GM19395 (cell line): ENCODE measurements at regions not wholly inside any gene's neighbourhood (a gene's known extent, or its start where the extent isn't known, plus 50 kb on each side); places are given as distances from the start of the nearest gene placed in this dataset.
A peak's percentile ranks its signal among the peaks of the same experiment; 100 is the strongest.

Experiments used
- ATAC-seq: cut with Tn5 transposase; IDR thresholded peaks from one replicate; pipeline ENCODE4 v1.9.1; 2021; ENCODE audit warnings: mild to moderate bottlenecking, moderate library complexity; ENCODE audit not compliant: unreplicated experiment

DNA sequence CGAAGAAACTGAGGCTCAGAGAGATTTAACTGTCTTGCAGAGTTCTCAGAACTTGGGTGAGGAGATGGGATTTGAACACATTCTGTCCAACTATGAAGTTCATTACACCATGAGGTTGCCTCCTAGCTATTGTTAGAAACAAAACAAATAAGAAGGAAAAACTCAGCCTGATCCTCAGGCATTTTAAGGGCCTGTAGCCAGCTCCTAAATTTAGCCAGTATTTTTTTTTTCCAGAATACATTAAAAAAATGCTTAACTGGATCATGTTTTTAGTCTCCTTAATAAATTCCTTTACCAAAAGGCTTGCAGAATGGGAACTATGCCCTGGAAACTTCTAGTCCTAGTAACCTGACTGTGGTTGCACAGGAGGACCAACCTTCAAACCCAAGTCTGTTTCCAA is 212.0 kb downstream of the CSNK2A3 start:
- no peak for ATAC-seq

DNA sequence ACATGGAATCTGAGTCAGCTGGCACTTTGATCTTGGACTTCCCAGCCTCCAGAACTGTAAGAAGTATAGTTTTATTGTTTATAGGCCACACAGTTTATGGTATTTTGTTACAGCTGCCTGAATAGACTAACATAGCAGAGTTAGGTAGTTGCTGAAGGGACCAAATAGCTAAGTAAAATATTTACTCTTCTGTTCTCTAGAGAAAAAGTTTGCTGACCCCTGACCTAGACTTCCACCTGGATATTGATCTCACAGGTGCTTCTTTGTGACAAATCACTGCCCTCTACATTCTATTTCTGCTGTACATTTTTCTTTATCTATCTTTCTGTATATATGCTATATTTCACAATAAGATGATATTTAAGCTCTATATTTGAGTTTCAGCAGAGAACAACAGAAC is 212.5 kb downstream of the CSNK2A3 start:
- ATAC-seq, result no peak

DNA sequence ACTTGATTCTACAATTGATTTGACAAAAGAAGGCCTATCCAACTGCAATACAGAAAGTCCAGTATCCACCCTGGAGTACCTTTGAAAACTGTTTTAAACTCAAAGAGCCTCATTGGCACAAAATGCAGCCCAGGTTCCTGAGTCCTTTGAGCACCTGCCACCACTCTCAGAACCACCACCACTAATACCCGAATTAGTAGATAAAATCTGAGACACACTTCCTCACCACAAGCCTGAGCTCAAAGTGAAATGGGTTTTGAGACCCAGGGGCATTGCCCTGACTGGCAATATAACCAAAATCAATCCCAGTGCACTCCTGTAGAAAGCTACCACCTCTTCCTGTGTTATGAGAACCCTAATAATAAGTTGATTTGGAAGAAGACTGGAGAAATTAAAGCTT is 215.7 kb downstream of the CSNK2A3 start:
- no peak for ATAC-seq

DNA sequence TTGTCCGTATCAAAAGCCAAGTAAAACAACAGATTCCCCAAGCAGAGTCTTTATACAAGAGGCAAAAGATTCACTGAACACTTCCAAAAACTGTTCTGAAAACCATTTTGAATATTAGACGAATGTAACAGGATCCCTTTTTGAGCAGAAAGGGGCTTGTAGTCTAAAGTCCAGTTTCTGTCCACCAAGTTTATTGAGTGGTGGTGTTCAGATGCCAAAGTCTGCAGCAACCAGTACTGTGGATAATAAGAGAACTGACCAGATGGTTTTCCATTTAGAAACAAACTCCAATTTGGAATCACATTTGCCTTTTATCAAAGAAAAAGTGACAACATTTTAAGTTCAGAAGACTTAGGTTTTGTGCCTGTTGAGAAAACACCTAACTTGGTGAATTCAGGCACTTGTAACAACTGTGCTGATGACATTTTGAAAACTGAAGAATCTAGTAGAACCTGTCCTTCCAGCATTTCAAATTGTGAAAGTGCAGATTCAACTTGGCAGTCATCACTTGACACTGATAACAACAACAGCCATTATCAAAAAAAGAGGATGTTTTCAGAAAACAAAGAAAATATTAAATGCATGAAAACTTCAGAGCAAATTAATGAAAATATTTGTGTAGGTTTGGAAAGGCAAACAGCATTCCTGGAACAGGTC is 217.1 kb downstream of the CSNK2A3 start:
- ATAC-seq, result no peak

DNA sequence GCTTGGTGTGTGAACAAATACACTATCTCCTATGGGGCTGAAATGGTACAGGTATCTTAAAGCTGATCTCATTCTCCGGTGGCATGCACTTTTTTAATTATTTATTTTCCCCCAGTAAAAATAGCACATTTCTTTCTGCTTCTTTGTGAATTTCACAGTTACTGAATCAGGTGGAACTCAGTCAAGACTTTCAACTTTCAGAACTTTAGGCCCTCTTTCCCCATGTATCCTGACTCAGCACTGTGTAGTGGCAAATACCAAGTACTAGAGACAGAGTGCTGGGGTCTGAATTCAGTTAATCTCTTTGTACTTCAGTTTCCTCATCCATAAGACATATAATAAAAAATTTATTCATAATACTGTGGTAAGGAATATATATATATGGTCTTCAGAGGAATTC is 223.9 kb downstream of the CSNK2A3 start:
- no peak for ATAC-seq

DNA sequence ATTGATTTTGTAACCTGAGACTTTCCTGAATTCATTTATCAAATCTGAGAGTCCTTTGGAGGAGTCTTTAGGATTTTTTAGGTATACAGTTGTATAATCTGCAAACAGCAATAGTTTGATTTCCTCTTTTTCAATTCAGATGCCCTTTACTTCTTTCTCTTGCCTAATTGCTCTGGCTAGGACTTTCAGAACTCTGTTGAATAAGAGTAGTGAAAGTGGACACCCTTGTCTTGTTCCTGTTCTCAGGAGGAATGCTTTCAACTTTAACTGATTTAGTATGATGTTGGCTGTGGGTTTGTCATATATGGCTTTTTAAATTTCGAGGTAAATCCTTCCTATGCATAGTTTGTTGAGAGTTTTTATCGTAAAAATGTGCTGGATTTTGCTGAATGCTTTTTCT is 227.4 kb downstream of the CSNK2A3 start:
- no peak for ATAC-seq

DNA sequence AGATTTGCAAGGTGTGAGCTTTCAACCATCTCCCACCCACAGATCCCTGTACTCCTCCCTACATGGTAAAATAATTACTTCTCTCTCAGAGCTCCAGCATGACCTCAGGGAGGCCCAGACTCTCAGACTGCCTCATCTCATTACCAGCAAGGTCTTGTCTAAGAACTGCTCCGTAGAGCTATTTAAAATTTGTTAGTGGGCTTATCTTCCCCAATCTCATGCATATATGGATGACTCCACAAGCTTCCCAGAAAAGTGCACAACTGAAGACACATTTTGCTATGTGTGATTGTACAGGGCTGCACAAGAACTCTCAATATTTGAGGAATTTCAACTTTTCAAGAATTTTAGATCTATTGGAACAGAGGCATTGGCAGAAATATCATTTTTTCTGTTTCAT is 230.3 kb downstream of the CSNK2A3 start:
- ATAC-seq, result no peak

DNA sequence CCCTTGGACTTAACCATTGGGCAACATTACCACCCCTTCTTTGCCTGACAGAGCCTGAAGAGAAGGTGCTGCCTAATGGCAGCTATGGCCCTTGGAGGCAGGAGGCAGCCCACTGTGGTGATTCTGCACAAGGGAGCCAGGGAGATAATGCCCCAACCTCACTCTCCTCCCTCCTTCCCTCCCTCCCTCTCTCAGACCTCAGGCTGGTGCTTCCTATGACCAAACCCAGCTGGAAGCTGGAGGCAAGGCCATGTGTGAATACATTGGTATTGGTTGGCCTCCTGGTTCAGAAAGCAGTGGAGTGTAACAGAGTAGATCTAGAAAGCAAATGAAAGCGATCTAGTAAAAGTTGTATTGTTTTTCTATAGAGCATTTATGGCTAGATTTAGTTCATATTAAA is 233.1 kb downstream of the CSNK2A3 start:
- ATAC-seq, result no peak

DNA sequence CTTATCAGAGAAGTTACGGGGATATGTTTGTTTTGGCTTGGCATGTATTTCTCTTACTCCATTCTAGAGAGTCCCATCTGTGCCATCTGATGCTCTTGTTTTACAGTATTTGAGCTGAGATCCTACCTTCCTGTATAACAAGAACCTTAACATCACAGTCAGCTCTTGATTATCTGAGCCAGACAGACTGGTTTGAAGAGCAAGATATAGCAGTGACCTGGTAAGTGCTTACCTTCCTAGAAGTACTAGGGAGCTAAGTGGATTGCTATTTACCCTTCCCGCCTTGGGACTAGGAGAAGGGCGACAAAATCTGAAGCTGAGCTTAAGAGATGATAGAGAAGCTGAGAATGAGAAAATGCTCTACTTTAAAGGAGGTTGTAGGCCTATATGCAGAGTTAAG is 235.3 kb downstream of the CSNK2A3 start:
- no peak for ATAC-seq

DNA sequence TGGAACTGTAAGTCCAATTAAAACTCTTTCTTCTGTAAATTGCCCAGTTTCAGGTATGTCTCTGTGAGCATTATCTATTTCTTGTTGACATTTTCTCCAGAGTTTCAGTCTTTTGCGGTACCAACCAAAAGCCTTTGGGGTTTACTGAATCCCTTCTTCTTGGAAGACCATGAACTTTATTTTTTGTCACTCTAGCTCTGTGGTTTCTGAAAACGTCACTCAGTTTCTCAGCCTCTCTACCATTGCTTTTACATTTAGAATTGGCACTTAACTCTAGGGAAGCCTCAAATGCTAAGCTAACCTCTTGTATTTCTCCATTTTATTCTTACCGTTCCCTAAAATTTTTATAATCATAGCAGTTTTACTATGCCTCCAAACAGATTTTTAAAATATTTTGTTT is 237.6 kb downstream of the CSNK2A3 start:
- ATAC-seq, result no peak

DNA sequence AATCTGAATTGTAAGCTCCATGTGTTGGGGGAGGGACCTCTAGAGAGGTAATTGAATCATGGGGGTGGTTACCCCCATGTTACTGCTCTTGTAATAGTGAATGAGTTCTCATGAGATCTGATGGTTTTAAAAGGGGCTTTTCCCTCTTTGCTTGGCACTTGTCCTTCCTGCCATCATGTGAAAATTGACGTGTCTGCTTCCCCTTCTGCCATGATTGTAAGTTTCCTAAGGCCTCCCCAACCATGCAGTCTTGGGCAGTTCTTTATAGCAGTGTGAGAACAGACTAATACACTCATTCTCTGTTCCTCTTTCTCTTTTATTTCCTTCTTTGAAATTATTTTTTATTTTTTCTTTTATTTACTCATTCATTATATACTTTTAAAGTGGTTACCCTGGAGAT is 239.4 kb downstream of the CSNK2A3 start:
- no peak for ATAC-seq

DNA sequence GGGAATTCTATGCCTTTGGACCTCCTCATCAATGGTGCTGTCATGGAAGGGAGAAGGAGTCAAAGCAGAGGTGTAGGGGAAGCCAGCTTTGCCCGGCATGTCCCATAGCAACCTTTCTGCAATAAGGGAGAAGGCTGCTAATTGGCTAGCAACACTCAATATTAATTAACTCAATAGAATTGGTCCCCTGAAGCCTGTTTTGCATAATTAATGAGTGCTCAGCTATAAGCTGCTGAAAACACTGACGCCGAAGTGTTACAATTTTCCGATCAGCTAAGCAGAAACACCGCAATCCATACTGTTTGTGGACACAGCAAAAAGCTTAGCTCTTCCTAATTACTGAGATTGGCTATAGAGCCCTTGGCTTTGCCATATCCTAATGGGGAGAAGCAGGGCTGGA is 245.0 kb downstream of the CSNK2A3 start:
- no peak for ATAC-seq

DNA sequence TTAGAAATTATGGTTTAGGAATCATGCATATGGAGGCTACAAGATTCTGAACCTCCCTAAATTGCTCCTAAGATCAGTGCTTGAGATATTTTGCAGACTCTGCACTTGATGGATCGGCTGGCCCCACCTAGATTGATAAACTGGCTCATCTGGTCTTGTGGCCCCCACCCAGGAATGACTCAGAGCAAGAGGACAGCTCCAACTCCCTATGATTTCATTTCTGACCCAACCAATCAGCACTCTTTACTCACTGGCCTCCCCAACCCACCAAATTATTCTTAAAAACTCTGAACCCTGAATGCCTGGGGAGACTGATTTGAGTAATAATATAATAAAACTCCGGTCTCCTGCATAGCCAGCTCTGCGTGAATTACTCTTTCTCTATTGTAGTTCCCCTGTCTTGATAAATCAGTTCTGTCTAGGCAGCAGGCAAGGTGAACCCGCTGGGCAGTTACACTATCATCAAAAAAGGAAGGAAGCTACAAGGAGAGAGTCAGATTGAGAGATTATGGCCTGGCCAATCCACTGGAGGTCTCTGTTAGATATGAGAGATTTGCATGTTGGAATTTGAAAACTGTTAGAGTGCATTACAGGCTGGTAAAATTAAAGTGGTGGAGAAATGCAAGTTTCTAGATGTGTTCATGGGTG is 245.8 kb downstream of the CSNK2A3 start:
- no peak for ATAC-seq

DNA sequence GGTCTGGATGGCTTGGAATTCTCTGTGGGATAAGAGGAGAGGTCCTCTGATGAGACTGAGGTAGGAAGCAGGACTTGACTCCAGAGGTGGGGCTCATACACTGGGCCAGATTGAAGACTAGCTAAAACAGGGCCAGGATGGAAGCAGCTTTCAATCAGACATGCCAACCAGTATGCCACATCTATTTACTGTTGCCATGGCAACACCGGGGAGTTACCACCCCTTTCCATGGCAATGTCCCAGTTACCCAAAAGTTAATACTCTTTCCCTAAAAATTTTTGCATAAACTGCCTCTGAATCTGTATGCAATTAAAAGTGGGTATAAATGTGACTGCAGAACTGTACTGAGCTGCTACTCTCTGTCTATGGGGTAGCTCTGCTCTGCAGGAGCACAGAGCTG is 247.5 kb upstream of the ZBED5 start:
- no peak for ATAC-seq

DNA sequence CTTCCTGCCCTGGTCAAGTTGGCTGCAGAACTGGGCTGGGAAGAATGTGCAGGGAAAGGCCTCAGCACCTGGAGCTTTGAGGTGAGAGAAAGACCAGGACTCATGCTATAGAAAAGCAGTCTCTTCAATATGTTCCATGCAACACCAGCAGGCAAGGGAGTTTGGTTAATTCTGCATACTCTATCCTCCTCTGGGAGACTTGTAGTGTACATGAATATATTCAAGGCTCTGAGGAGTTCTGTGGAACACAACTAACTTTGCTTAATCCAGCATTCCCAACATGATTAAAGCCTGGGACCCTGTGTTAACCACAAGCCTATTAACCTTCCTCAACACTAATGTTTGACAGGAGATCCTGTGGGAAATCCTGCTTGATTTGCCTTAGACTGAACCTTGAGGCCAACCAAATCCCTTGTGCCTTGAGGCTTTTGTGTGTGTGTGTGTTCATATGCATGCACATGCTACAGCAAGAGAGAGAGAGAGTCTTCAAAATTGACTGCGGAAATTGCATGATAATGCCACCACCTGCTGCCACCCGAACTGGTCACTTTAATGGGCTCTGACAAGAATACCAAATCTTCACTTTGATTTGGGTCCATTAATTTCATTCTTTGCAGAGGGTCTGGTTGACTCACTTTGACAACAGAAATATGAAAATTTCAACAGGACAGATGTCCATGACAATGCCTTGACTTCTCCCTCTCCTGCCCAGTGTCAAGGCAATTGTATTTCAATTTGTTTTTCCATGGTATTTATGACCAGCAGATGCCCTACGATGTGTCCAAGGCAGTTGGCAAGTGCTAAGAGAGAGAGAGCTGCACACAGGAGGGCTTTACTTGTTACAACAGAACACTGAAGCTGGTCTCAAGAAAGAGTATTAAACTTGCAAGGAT is 238.2 kb upstream of the ZBED5 start:
- no peak for ATAC-seq

DNA sequence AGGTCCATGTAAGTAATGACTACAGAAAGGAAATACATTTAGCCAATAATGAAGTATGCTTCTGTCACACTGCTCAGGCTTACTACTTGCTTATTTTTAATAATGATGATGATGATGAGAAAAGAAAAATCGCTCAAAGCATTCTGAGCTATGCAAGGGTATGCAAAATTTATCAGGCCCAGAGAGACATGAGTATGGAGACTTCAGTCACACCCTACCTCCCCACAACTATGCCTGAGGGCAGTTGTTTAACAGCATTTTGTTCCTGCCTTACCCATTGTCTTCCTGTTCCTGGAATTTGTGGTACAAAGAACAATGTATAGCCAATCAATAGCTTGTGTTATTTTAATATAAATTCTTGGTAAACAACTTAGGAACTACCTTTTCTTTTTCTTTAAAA is 232.6 kb upstream of the ZBED5 start:
- ATAC-seq, result no peak

DNA sequence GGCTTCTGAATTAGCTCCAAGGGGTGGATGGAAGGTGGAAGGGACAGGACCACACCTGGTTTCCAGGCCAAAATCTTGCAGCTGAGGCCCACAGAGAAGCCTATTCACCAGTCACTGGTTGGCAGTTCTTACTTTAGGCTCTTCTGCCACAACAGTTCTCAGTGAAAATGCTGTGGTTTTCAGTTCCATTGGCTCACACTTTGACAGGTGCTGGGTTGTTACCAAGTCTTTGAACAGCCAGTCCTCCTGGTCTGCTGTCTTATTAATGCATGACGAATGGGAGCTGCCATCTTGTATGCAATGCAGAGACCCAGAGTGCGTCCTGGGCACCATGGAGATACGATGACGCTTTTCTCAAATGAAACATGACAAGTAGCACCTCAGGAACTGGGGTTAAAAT is 232.0 kb upstream of the ZBED5 start:
- ATAC-seq, result peak; percentile 70

DNA sequence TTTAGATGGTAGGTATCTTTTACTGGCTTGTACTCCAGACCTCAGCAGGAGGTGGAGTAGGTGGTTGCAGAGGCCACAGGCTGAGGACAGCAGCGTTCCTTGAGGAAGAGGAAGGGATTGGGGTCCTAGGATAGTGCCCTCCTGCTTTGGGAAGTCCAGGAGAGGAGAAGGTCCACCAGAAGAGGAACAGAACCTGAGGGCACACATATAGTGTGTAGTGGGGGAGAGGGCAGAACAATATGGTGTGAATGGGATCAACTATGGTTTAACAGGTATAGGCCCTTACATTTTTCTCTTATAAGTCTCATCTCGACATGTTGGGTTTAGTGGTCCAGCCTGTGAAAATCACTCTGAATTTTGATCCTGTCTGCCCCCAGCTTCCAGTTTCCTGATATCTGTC is 229.1 kb upstream of the ZBED5 start:
- ATAC-seq, result no peak

DNA sequence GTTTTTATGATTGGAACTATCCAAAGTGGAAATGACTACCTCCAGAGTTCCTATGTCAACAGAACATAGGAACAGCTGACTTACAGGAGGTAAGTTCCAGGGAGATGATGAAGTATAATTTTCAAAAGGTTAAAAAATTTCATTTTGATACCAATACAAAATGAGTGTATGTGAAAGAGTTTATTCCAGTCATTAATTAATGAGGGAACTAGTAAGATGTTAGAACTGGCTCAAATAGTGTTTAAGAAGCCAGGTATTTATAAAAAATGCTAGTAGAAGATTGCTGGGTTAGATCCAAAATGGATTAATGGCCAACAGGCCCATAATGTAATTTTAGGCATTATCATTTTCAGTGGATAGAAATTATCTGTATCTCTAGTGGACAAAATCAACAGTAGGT is 227.7 kb upstream of the ZBED5 start:
- no peak for ATAC-seq

DNA sequence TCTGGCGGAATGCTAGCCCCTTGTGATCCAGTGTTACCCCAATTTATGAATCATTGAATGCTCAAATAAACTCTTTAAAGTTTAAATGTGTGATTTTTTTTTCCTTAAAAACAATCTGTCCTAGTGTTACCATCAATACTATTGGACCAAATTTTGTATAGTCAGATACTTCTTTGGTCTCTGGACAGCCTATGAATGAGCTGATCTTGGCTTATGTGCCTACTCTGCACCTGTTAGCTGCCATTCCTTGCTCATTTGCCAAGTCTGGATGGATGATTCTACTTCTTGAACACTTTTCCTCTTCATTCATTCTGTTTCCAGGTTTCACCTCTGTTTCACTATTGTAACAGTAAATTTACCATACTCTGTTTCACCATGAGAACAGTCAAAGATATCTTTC is 226.5 kb upstream of the ZBED5 start:
- no peak for ATAC-seq

DNA sequence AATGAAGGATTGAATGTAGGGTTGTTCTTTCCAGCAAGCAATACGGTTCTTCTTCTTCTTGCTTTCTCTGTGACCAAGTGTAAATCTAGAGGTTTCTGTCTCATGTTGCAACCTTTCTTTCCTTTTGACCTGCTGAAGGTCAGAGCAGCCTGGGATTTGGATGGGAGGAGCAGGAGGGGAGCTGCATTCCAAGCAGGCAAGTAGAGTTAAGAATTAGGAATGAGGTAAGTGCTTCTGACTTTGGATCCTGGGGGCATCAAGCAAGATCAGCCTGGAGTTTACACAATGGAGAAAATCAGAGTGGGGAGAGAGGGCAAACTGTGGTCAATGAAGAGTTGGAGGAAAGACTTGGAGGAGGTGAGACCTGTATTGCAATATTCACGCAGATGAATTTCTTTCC is 225.6 kb upstream of the ZBED5 start:
- ATAC-seq, result no peak

DNA sequence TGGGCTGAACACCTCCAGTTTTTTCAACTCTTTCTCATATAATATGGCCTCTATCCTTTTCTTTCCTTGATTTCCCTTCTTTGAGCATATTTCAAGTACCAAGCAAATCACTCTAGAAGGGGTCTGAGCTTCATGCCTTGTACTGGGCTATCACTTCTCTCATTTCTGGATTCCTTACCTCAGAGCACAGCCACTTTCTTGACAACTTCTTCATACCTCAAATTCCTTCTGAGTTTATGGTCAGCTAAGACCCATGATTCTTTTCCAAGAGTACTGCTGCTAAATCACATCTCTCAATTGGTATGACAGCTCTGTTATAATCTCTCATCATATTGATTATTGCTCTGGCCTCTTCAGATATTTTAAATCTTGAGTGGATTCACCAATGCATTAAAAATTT is 224.8 kb upstream of the ZBED5 start:
- ATAC-seq, result no peak
